ENCODE measurements at regions not wholly inside any gene's neighbourhood (a gene's known extent, or its start where the extent isn't known, plus 50 kb on each side); places are given as distances from the start of the nearest gene placed in this dataset.

- no peak for DNase-seq
These were observed 103.6 kb upstream of the EGR2 start for GRCh38 chr10:62919776-62920175.

- DNase-seq, result no peak
These were observed 101.5 kb upstream of the EGR2 start for GRCh38 chr10:62917475-62918238.

- peak; percentile 57 for DNase-seq
These were observed 100.0 kb upstream of the EGR2 start for GRCh38 chr10:62916141-62916603.

GRCh38 chr10:62915158-62915557, 99.0 kb upstream of the EGR2 start:
- no peak for DNase-seq

- no peak for DNase-seq
These were observed 95.9 kb upstream of the EGR2 start for GRCh38 chr10:62912086-62912485.

- no peak for DNase-seq
These were observed 95.2 kb upstream of the EGR2 start for GRCh38 chr10:62911210-62911963.

- no peak for DNase-seq
These were observed 91.5 kb upstream of the EGR2 start for GRCh38 chr10:62907470-62908212.

GRCh38 chr10:62904281-62904875, 88.2 kb upstream of the EGR2 start:
- DNase-seq, result no peak

GRCh38 chr10:62903828-62904227, 87.7 kb upstream of the EGR2 start:
- DNase-seq, result no peak

GRCh38 chr10:62900829-62901571, 84.8 kb upstream of the EGR2 start:
- DNase-seq, result no peak

- no peak for DNase-seq
These were observed 83.1 kb upstream of the EGR2 start for GRCh38 chr10:62899311-62899710.

GRCh38 chr10:62895063-62895462, 78.9 kb upstream of the EGR2 start:
- peak; percentile 3 for DNase-seq

- no peak for DNase-seq
These were observed 78.0 kb upstream of the EGR2 start for GRCh38 chr10:62894156-62894555.

GRCh38 chr10:62893036-62893435, 76.9 kb upstream of the EGR2 start:
- no peak for DNase-seq

- DNase-seq, result no peak
These were observed 74.2 kb upstream of the EGR2 start for GRCh38 chr10:62890395-62890794.

- DNase-seq, result no peak
These were observed 71.5 kb upstream of the EGR2 start for GRCh38 chr10:62887642-62888041.

- peak; percentile 74 for DNase-seq
These were observed 69.7 kb upstream of the EGR2 start for GRCh38 chr10:62885684-62886461.

- no peak for DNase-seq
These were observed 64.0 kb upstream of the EGR2 start for GRCh38 chr10:62880162-62880561.

- DNase-seq, result no peak
These were observed 57.7 kb upstream of the EGR2 start for GRCh38 chr10:62873866-62874265.

- no peak for DNase-seq
These were observed 54.7 kb upstream of the EGR2 start for GRCh38 chr10:62870866-62871265.

GRCh38 chr10:62869958-62870357, 53.8 kb upstream of the EGR2 start:
- DNase-seq, result no peak

- DNase-seq, result no peak
These were observed 50.8 kb upstream of the EGR2 start for GRCh38 chr10:62866941-62867340.
